ENCODE measurements at regions not wholly inside any gene's neighbourhood (a gene's known extent, or its start where the extent isn't known, plus 50 kb on each side); places are given as distances from the start of the nearest gene placed in this dataset.
"Not testable (repeated sequence)": the region's sequence is repeated elsewhere in the genome, so short reads cannot be mapped to it uniquely, and the experiment has no call there.

GRCh38 chr3:109705133-109705532, 367.8 kb upstream of the DPPA4 start:
- not testable (repeated sequence) for TF ChIP-seq CTCF, POLR2A (IDR thresholded peaks at IDR 0.05)
